ENCODE measurements at regions not wholly inside any gene's neighbourhood (a gene's known extent, or its start where the extent isn't known, plus 50 kb on each side); places are given as distances from the start of the nearest gene placed in this dataset.

DNA sequence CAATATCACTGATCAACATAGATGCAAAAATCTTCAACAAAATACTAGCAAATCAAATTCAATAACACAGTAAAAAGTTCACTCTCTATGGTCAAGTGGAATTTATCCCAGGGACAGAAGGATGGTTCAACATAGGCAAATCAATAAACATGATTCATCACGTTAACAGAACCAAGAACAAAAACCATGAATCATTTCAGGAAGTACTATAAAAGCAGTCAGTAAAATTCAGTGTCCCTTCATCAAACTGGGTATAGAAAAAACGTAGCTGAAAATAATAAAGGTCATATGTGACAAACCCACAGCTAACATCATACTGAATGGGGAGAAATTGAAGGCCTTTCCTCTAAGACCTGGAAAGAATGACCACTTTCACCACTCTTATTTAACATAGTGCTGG, 172.1 kb downstream of the POLR2M start:
- no peak for TF ChIP-seq EZH2 (IDR thresholded peaks at IDR 0.05; ENCODE audit: borderline replicate concordance, low read depth, low read length, severe bottlenecking)
- TF ChIP-seq, protein P1, sequence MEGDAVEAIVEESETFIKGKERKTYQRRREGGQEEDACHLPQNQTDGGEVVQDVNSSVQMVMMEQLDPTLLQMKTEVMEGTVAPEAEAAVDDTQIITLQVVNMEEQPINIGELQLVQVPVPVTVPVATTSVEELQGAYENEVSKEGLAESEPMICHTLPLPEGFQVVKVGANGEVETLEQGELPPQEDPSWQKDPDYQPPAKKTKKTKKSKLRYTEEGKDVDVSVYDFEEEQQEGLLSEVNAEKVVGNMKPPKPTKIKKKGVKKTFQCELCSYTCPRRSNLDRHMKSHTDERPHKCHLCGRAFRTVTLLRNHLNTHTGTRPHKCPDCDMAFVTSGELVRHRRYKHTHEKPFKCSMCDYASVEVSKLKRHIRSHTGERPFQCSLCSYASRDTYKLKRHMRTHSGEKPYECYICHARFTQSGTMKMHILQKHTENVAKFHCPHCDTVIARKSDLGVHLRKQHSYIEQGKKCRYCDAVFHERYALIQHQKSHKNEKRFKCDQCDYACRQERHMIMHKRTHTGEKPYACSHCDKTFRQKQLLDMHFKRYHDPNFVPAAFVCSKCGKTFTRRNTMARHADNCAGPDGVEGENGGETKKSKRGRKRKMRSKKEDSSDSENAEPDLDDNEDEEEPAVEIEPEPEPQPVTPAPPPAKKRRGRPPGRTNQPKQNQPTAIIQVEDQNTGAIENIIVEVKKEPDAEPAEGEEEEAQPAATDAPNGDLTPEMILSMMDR (IDR thresholded peaks at IDR 0.05; ENCODE audit: borderline replicate concordance, extremely low read depth, low read length, poor library complexity, severe bottlenecking), result no peak
